GM21381 (cell line): ENCODE measurements at regions not wholly inside any gene's neighbourhood (a gene's known extent, or its start where the extent isn't known, plus 50 kb on each side); places are given as distances from the start of the nearest gene placed in this dataset.

Experiments
- ATAC-seq: cut with Tn5 transposase; IDR thresholded peaks from one replicate; pipeline ENCODE4 v1.9.1; 2021; ENCODE audit warnings: mild to moderate bottlenecking, moderate library complexity; ENCODE audit not compliant: unreplicated experiment

DNA sequence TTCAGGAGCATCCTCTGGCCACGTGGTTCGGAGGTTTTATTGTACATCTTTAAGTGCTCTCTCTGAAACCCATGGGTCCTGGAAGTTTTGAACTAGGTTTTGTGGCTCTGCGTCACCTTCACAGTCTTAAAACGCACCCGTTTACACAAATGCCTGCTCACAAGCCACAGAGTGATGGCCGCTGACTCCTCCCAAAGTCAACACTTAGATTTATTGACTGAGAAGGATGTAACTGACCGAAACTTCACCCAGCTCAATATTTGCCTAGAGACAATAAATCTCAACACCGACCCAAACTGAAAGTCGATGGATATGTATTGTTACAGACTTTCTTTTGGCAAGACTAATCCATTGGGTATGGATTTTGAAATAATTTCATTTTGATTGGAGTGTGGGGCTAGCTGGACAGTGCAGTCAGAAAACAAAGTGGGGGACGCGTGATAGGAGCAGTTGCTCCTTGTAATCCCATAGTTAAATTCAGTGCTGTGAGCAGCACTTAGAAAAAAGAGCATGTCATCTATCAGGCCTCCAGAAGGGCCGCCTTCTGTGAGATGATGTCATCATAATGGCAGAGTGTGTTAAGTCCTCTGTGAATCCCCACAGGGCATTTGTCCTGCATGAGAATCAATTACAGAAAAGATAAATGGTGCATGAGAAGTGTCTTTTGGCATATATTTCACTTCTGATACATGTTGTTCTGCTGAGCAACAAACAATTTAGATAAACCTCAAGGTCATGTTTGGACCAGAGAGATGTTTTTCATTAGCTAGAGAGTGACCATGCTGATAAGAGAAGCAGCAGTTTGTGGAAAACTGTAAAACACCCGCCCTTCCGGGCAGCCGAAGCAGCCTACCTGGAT is 183.7 kb downstream of the INO80D start:
- no peak for ATAC-seq

DNA sequence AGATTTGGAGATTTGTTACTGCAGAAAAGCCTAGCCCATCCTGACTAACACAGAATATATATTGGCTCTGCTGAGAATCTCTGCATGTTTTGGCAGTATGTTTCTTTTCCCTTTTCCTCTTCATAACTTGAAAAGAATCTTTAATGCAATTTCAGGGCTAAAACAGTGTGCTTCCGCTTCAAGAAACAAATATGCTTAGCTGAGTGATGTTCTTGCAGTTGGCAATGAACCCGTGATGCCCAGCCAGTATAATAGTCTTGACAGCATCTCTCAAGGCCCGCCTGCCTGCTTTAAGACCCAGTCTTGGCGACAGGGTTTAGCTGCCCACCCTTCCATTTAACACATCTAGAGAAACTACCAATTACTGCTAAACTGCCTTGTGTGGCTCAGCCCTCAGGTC is 184.5 kb downstream of the INO80D start:
- no peak for ATAC-seq

DNA sequence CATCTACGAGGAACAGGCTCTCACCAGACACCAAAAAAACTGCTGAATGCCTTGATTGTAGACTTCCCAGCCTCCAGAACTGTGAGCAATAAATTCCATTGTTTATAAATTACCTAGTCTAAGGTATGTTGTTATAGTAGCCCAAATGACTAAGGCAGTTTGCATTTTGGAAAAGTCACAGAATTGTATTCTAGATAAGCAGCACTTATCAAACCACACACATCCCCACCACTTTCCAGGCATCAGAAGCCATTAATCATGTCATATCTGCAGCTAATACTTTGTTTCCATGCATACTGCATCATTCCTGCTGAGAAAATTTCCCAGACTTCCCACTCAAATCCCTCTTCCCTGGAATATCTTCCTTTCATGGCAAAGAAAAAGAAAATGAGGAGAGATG is 187.2 kb downstream of the INO80D start:
- ATAC-seq: no peak

DNA sequence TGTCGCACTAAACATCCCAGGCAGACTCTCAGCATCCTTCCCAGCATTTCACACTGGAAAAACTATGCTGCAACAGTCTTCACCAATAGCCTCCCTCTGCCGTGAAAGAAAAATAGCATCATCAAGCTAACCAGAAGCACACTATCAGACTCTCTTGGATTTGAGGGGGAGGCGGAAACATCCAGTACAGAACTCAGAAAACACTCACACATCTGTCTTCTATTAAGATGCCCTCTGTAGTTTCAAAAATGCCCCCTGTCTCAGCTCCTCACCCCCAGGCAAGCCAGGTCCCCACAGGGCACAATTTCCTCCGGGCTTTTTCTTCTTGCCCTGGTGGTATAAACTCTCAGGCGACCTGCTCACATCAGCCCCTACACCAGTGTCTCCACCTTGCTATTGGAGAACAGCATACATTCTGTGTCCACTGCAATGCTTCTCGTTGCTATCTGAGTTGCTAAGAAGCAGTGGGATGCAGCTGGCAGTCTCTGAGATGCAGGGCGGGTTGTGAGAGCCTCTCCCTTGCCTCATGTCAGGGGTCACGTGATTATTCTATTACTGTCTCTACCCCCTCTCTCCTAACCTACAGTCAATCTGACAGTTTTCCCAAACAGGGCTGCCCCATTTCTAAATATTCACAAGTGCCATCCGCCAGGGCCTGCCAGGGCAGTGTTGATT is 189.9 kb downstream of the INO80D start:
- no peak for ATAC-seq

DNA sequence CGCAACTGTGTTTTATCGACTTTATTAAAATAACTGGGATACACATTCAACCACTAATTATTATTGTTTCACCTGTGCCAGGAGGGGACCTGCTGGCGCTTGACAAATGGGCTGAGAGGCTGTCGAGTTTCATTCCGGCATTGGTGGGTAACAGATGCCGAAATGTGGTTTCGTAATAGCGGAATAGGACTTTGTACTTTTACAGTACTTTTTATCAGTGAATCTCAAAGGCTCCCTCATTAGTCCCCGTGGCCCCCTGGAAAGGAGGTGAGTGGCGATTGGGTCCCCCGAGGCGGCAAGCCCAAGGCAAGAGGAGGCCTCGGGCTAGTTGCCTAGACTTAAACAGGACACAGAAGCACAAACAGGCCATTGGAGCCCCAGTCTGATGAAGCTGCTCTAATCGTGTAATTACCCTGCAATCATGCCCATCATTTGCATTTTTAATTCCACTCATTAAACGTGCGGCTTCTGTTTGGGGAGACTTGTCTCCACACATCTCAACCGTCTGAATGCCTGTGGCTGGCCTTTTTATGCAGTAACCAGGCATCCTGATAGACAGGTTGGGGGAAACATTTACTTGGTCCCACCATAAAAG is 193.2 kb downstream of the INO80D start:
- no peak for ATAC-seq

DNA sequence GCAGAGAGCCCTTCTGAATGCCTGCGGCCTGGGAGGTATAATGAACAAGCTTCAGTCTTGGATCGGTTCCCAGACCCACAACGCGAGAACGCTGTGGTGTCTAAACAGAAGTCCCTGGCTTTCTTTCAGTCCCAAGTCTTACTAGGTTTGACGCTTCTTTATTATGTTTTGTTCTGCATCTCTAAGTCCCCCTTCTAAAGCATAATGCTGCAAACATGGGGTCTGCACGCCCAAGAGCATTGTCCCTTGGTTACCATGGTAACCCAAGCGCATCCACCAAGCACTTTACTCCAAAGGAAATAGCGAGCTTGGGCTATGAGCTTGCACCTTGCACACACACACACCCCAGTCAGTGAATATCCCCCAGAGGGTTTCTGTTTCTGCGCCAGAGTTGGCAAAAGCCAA is 193.7 kb downstream of the INO80D start:
- no peak for ATAC-seq

DNA sequence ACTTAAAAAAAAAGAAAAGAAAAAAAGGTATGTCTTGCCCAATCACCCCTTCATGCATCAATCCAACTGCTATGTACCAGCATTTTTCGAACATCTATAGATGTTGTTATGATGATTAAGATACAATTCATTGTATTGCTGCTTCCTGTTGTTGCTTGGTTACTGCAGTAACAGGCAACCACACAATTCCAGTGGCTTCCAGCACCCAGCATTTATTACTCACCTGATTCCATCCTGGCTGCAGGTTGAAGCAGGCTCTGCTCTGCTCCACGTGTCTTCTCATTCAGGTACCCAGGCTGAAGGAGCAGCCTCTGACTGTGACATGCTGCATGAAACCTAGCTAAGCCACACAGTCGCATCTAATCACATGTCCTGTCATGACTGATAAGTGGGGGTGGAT is 196.9 kb downstream of the INO80D start:
- no peak for ATAC-seq

DNA sequence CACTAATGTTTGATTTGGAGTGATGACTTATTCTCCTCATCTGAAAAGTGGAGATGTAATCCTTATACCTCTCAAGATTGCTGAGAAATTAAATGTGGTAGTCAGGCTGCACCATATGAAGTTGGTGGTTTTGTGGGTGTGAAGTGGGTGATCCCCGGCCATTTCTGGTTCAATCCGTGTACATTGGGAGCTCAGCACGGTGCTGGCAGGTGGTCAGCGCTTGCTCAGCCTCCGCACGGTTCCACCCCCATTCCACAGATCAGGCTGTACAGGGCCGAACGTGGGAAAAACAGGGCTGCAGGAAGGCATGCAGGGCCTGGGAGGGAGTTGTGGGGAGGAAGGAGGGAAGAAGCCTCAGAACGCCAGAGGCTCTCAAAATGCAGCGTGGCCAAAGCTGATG is 198.3 kb downstream of the INO80D start:
- ATAC-seq: no peak

DNA sequence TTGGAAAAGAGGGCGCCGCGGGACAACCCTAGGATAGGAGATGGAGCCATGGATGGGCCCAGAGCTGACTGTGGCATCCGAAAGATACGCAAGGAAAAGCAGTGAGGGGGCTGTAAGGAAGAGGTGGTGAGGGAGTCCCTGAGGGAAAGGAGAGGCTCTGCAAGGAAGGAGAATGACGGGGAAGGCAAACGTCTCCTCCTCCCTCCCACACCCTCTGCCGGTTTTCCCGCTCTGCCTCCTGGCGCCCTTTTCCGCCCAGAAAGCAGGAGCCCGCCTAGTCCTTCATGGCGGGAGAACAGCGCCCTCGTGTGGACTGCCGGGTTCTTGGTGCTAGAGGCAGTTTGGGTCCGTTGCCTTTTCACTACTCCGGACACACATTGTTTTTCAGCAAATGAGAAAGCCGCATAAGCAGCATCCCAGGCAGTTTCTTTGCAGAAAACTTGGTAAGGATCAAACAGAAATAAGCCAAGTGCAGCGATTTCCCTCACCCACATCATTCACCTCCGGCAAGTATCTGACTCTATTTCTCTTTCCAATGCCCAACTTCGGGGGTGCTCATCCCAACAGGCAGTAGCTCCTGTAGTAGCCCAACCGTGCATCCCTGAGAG is 200.4 kb downstream of the INO80D start:
- ATAC-seq: peak; percentile 77

DNA sequence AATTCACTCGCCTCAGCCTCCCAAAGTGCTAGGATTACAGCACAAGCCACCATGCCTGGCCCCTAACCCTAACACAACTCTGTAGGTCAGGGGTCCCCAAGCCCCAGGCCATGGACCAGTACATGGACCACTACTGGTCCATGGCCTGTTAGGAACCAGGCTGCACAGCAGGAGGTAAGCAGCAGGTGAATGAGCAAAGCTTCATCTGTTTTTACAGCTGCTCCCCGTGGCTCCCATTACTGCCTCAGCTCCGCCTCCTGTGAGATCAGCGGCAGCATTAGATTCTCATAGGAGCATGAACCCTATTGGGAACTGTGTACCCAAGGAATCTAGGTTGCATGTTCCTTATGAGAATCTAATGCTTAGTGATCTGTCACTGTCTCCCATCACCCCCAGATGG is 201.7 kb downstream of the NRP2 start:
- no peak for ATAC-seq

DNA sequence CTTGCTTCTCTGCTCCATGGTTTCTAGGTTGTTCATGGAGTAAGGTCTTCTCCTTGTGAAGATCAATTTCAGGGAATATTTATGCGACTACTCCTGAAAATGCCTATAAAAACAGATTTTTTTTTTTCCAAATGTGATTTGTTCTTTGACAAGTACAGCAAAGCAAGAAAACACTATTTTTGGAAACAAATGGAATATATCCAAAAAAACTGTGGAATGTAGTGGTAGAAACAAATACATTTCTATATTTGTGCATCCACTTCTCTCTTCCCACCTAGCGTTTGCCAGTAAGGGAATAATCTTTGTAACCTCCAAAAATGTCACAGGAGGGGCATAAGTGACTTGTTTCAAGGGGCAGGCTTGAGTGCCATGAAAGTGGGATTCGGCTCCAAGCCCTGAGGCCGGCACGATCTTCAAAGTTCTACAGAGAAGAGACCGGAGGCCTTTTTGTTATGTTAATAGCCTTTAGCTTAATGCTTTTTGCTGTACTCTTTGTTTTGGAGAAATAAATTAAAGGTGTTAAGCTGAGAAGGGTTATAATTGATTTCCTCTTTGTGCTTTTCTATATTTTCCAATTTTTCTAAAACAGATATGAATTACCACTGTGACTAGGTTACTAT is 200.6 kb downstream of the NRP2 start:
- no peak for ATAC-seq

DNA sequence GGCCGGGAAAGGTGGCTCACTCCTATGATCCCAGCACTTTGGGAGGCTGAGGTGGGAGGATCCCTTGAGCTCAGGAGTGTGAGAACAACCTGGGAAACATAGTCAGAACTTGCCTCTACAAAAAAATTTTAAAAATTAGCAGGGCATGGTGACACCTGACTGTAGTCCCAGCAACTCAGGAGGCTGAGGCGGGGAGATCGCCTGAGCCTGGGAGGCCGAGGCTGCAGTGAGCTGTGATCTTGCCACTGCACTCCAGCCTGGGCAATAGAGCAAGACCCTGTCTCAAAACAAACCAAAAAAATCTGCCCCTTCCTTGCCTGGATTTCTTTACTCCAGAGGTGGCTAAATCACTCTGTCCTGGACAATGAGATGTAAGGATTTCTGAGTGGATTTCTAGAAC is 197.7 kb downstream of the NRP2 start:
- no peak for ATAC-seq

DNA sequence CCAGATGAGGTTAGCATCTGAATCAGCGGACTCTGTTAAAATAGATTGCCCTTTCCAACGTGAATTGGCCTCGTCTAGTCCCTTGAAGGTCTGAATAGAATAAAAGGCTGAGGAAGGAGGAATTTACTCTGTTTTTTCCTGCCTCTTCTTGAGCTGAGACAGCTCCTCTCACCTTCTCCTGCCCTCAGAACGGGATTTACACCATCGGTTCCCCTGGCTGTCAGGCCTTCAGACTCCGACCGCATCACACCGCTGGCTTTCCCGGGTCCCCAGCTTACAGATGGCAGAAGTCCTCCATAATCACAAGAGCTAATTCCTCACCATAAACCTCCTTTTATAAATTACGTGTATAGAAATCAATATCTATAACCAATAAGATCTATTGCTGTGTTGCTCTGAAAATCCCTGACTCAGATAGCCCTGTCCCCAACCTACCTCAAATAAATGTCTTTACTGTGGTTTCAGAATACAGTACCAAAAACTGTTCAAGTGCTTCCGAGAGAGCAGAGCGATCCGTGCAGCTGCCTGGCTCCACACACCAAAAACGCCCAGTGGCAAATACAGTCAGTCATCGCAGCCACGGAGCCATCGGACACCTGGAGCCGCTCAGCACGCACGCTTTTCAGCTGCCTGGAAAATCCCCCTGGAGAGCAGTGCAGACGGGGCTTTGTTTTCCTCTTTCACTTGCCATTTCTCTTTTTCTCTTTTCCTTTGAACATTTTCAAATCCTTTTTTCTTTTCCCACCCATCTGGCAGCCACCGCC is 196.9 kb downstream of the NRP2 start:
- ATAC-seq: no peak

DNA sequence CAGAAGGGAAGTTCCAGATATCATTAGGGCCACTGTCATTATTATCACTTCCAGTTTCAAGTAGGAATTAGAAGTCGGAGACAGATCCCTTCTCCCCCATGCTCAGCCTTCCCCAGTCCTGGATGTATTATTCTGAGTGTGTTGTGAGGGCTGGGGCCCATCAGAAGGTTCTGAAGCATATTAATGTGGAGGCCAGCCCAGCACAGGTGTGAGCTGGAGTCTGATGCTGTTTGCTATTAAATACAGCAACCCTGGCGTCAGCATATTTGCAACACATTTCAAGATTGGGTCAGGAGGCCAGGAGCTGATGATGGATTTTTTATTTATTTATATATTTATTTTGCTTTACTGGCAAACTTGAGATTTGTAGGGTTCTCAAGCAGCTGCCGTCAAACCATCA is 195.2 kb downstream of the NRP2 start:
- no peak for ATAC-seq

DNA sequence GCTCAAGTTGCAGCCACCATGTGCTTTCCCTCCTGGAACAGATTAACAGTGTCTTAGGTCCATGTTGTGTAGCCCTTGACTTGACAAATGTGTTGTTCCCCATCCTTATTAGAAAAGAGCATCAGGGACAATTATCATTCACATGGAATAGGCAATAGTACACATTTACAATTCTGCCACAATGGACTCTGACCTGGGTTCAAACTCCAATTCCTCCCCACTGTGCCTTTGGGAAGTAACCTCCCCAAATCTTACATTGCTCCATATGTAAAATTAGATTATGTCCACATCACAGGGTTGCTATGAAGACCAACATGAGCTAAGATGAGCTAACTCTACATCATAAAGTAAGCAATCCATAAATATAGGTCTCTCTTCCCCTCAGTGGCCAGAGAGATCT is 193.8 kb downstream of the NRP2 start:
- no peak for ATAC-seq

DNA sequence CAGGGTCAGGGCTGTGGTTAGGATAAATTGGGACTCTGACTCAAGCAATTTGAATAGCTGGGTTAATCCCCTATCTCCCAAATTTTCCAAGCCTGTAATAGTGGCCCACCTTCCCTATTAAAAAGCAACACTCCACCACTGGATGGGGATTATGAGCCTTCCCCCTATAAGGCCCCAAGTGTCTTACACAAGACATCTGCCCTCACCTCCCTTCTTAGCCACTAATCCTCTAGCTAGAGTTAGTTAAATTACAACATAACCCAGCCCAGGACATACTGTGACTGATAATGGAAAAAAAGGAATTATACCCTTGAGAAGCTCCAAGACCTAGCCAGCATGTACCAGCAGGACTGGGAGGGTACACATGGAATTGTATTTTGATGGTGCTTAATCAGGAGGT is 190.4 kb downstream of the NRP2 start:
- ATAC-seq: no peak

DNA sequence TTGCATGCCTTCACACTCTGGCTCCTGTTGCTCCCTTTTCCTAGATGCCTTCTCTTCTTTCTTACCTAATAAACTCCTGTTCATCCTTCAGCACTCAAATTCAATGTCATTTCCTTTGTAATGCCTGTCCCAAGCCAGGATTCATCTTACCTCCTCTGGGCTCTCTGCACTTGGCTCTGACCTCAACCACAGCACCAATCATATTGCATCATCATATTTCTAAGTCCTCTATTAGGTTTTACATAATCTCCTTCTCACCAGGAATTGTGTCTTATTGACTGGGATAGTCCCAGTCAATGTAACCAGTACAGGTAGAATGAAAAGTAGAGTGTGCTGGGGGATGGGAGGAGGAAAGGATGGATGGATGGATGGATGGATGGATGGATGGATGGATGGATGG is 187.1 kb downstream of the NRP2 start:
- ATAC-seq: no peak

DNA sequence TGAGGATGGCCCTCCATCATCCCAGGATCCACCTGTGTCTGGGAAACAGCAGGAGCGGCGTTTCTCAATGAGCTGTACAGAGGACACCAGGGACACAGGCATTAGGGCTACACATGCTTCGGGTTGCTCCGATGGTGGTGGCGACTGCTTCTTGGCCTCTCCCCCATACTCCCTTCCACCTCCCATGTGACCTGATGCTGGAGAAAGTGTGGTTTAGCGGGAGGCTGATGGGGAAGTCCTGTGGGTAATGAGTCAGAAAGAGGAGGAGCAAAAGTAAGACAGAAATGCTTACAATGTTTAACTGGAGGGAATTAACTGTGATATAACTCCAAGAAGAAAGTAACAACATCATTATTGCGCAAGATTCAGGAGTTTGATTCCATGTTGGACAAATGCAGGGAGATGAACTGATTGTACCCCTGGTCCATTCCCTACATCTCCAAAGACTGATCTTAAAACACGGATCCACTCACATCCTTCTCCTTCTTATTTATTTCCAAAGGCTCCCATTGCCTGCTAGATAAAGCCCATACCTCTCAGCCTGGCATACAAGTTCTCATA is 186.6 kb downstream of the NRP2 start:
- ATAC-seq: no peak

DNA sequence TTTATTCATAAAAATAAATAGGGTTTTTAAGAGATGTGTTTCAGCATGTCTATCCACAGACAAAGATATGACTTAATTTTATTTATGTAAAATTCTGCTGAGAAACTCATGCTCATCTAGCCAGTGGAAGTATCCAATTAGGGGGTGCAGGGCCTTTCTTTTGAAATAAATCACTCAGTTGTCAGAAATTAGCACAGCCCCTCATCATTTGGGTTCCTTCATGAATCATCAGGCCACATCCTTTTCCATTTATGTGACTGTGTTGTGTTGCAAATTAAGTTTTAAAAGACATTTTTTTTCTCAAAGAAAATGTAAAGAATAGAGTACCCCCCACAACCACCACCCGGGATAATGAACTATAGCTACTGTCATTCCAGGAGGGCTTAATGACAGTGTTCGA is 185.8 kb downstream of the NRP2 start:
- ATAC-seq: no peak

DNA sequence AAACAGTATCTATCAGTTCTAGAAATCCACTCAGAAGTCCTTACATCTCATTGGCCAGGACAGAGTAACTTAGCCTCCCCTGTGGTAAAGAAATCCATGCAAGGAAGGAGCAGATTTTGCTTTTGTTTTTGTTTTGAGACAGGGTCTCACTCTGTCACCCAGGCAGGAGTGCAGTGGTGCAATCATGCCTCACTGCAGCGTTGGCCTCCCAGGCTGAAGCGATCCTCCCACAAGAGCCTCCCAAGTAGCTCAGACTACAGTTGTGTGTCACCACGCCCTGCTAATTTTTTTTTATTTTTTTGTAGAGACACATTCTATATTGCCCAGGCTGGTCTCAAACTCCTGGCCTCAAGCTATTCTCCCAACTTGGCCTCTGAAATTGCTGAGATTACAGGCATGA is 185.1 kb downstream of the NRP2 start:
- ATAC-seq: no peak
